Esophagus (tissue), 2 donors: ENCODE measurements at regions not wholly inside any gene's neighbourhood (a gene's known extent, or its start where the extent isn't known, plus 50 kb on each side); places are given as distances from the start of the nearest gene placed in this dataset.

Experiments
- H3K27ac ChIP-seq, 2 donors: one replicate each; pipeline ENCODE4 v1.5.1; 2013; ENCODE audit warnings: low read depth in 2 of 2, mild to moderate bottlenecking in 2 of 2, inconsistent platforms in 1 of 2, low read length in 1 of 2, moderate library complexity in 1 of 2
- H3K27me3 ChIP-seq, 2 donors: one replicate each; pipeline ENCODE4 v1.6.1; 2013; ENCODE audit warnings: low read length in 2 of 2, control low read depth in 1 of 2, mild to moderate bottlenecking in 1 of 2; ENCODE audit not compliant: insufficient read depth in 2 of 2, control insufficient read depth in 1 of 2
- H3K36me3 ChIP-seq, 2 donors: one replicate each; pipeline ENCODE4 v1.6.1; 2013; ENCODE audit warnings: low read length in 1 of 2; ENCODE audit not compliant: control insufficient read depth in 2 of 2, insufficient read depth in 2 of 2
- H3K4me1 ChIP-seq, 2 donors: one replicate each; pipeline ENCODE4 v1.6.1; 2013; ENCODE audit warnings: low read length in 1 of 2; ENCODE audit not compliant: control insufficient read depth in 2 of 2, insufficient read depth in 2 of 2
- H3K4me3 ChIP-seq, 2 donors: one replicate each; pipeline ENCODE4 v1.5.1; 2013; ENCODE audit warnings: low read length in 2 of 2, mild to moderate bottlenecking in 2 of 2, low read depth in 1 of 2, moderate library complexity in 1 of 2
- H3K9me3 ChIP-seq, 2 donors: one replicate each; pipeline ENCODE4 v1.6.1; 2013; ENCODE audit warnings: mild to moderate bottlenecking in 2 of 2, low read depth in 1 of 2, low read length in 1 of 2, moderate library complexity in 1 of 2; ENCODE audit not compliant: control insufficient read depth in 2 of 2, insufficient read depth in 1 of 2
- WGBS, 2 donors: extraction: QIAGEN DNeasy Blood & Tissue Kit; methylation state at CpG; one replicate each; pipeline ENCODE4 v1.1.7; 2013; 5-methylcytosine and 5-hydroxymethylcytosine counted together
- donor health status: healthy with polysubstance abuse.
- donor health status: Bipolar disorder and iron deficiency.

DNA sequence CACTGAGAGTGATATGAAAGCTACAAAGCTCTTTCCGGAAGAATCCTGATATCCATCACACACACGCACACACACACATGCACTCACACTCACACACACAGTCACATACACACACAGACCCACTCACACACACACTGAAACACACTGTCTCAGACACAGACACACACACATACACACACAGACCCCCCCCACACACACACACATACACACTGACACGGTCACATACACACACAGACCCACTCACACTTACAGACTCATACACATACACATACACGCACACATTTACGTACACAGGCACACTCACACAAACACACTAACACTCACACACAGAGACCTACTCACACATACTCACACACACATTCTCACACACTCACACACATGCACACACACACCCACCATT, 58.6 kb downstream of the LIG4 start:
- Histone ChIP-seq H3K27me3 (no peaks in the 10 kb centered on the region), H3K4me3 (no peak overlapping the region), H3K27ac (no peak overlapping the region), H3K4me1 (no peaks in the 10 kb centered on the region), H3K36me3 (no peaks in the 10 kb centered on the region), H3K9me3 (no peaks in the 10 kb centered on the region)
- 87 to 89% methylated on average over 5 of the region's 5 CpGs for WGBS, 2 donors

DNA sequence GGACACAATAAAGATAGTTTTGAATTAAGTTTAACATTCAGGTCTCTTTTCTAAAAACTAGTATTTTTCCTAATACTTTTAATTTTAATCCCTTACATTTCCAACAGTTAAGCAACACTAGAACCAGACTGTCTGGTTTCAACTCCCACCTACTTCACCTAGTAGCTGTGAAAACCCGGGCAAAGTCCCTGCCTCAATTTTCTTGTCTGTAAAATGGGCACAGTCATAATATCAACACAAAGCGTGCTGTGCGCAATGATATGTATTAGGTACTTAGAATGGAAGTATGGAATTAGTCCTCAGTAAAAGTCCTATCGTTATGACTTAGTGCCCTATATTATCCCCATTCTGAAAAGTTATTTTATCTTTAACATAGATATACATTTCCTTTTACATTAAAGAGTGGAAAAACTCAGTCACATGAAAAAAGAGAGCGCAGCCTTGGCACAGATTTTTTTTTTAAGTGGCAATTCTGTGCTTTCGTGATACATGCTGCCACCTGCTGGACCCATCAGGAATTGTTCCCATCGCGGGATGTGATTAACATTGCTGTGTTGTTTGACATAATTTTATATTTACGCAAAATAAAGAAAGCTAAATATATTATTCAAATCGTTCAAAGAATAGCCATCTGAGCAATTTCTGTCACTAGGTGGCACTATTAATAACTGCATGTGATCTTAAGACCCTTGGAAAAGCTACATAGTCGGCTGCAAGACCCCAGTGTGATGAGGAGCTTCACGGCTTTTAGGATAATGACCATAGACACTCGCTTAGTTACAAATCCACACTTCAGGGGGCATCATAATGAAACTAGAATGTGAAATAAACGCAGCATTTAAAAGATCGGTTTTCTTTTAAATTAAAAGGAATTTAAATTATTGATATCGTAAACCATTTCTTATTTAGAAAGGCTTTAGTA, 59.9 kb downstream of the LIG4 start:
- WGBS, 2 donors, result 42 to 44% methylated on average over 16 of the region's 16 CpGs

DNA sequence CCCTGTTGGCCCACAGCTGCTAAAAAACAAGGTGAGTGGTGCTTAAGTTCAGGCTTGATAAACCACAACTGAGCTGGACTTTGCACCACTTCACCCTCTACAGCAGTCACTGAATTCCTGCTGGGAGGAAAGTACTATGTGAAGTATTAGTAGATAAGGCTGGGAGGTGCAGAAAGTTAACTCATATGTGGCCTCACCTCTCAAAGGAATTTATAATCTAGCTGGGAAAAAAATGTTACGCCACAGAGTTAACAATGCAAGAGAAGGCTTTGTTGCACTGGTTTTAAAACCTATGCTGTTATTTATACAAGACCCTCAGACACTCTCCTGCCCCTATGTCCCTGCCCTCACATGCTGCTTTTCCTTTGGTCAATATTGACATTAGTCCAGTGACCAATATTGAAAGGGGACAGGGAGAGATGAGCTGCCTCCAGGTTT, 60.9 kb downstream of the LIG4 start:
- H3K27ac ChIP-seq, result no peak overlapping the region
- whole genome bisulfite sequencing, 2 donors, result 46 to 70% methylated on average over 1 of the region's 1 CpG
- H3K4me3 ChIP-seq, result no peak overlapping the region
- H3K27me3 ChIP-seq, result no peaks in the 10 kb centered on the region
- no peaks in the 10 kb centered on the region for H3K4me1 ChIP-seq
- H3K36me3 ChIP-seq, result no peaks in the 10 kb centered on the region
- H3K9me3 ChIP-seq, result no peaks in the 10 kb centered on the region

More for the DNA sequence above, 59.9 kb downstream of the LIG4 start:
- no peak overlapping the region for H3K27ac ChIP-seq
- no peaks in the 10 kb centered on the region for H3K9me3 ChIP-seq
- H3K4me3 ChIP-seq, result no peak overlapping the region
- H3K4me1 ChIP-seq, result no peaks in the 10 kb centered on the region
- H3K27me3 ChIP-seq, result no peaks in the 10 kb centered on the region
- no peaks in the 10 kb centered on the region for H3K36me3 ChIP-seq

DNA sequence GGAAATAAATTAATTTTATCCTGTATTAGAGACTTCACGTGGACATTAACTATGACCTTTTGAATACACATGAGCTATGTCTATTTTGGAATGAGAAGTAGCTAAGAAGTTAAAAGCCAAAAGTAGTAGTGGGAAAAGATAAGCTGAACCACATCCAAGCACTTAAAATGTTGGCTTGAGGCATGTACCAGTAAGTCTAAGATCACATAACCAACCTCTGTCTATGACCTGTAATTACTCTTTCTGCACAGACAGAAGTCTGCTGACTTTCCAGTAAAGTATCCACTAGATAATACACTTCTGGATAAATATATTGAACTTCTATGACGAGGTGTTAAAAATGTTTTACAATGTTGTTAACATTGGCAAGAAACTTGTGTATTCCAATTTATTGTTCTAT, 68.7 kb downstream of the LIG4 start:
- H3K27me3 ChIP-seq, result no peaks in the 10 kb centered on the region
- no peaks in the 10 kb centered on the region for H3K36me3 ChIP-seq
- H3K4me1 ChIP-seq, result no peaks in the 10 kb centered on the region
- no peak overlapping the region for H3K27ac ChIP-seq
- no peak overlapping the region for H3K4me3 ChIP-seq
- no peaks in the 10 kb centered on the region for H3K9me3 ChIP-seq
- WGBS, 2 donors, result 57 to 62% methylated on average over 2 of the region's 2 CpGs

DNA sequence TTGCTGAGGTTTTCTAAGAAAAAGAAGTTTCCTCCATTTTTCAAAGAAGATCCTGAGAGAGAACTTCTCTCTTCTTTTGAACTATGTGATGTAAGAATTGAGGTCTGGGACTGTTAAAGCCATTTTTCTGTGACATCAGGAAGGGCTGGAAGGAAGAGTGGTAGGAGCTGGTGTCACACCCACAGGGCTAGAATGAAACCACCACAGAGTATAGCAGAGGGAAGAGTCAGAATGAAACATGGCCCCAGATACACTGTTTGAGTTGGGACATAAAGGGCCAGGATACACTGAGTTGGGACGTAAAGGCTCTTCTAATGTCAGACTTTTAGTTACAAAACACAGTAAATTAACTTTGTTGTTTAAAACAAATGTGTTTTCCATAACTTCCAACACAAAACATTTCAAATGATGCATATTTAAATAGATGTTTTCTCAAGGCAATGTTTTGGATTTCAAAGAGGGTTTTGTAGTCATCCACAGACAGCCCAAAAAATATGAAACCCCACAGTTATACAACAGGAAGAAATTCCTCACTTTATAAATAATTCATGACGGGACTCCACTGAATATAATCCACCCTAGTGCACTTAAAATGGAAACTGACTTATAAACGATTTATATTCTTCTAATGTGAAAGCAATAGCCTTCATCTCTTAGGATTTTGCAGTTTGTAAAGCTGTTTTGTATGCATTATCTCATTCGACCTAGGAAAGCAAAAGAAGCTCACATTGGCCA, 72.5 kb downstream of the LIG4 start:
- no peaks in the 10 kb centered on the region for H3K27me3 ChIP-seq
- H3K9me3 ChIP-seq, result no peaks in the 10 kb centered on the region
- 47 to 56% methylated on average over 4 of the region's 4 CpGs for WGBS, 2 donors
- no peak overlapping the region for H3K27ac ChIP-seq
- H3K4me1 ChIP-seq, result no peaks in the 10 kb centered on the region
- no peaks in the 10 kb centered on the region for H3K36me3 ChIP-seq
- no peak overlapping the region for H3K4me3 ChIP-seq

DNA sequence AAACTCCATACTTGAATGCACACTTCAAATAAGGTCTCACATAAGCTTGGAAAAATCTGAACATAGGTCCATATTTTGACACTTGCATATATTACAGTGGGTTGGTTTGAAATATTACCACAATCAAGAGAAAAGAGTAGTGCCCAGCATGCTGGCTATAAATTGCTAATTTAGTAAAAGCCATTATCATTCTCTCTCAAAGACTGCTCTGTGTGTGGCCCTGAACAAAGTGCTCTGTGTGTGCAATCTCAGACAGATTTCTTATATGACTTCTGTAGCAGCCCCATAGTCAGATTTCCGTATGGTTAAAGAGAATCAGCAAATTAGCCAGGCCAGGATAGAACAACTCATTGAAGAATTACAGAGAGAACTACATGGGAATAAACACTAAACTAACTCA, 78.2 kb downstream of the LIG4 start:
- no peaks in the 10 kb centered on the region for H3K4me1 ChIP-seq
- 82 to 85% methylated on average over 1 of the region's 1 CpG for WGBS, 2 donors
- H3K27me3 ChIP-seq, result no peaks in the 10 kb centered on the region
- no peak overlapping the region for H3K27ac ChIP-seq
- H3K4me3 ChIP-seq, result no peak overlapping the region
- no peaks in the 10 kb centered on the region for H3K9me3 ChIP-seq
- H3K36me3 ChIP-seq, result no peaks in the 10 kb centered on the region

DNA sequence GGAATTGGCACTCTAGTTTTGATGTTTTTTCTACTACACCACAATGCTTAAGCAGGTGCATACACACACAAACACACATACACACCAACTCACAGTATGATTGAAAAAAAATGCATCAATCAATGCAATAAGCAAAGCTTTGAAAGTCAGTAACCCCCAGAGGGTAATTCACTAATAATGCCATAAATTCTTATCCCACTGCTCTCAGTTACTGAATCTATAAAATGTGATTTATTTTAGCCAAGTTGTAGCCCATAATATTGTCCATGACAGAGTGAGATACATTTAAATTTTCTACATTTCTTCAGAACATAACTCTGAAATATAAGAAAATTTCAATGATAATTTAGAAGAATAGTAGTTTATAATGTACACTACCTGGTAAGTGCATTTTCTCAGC, 87.9 kb downstream of the LIG4 start:
- Histone ChIP-seq H3K4me1 (no peaks in the 10 kb centered on the region), H3K27me3 (no peaks in the 10 kb centered on the region), H3K27ac (no peak overlapping the region), H3K36me3 (no peaks in the 10 kb centered on the region), H3K9me3 (no peaks in the 10 kb centered on the region), H3K4me3 (no peak overlapping the region)

DNA sequence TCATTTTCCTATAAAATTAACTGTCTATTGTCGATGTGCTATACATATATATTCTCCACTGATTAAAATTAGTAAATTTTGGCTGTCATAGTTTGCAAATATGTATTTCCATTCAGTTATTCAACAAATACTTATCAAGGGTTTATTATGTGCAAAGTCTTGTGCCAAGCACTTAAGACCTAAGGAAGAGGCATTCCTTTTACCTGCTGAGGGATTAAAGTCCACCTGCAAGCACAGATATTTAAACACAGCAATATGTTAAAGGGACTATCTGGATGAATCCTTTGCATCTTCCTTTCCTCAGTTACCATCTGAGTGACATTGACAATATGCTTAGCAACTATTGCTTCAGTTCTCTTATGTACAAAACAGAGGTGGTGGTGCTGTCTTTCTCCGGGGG, 89.3 kb downstream of the LIG4 start:
- Histone ChIP-seq H3K4me1 (no peaks in the 10 kb centered on the region), H3K9me3 (no peaks in the 10 kb centered on the region), H3K36me3 (no peaks in the 10 kb centered on the region), H3K4me3 (no peak overlapping the region), H3K27ac (no peak overlapping the region), H3K27me3 (no peaks in the 10 kb centered on the region)
- WGBS, 2 donors, result 90 to 94% methylated on average over 2 of the region's 2 CpGs

DNA sequence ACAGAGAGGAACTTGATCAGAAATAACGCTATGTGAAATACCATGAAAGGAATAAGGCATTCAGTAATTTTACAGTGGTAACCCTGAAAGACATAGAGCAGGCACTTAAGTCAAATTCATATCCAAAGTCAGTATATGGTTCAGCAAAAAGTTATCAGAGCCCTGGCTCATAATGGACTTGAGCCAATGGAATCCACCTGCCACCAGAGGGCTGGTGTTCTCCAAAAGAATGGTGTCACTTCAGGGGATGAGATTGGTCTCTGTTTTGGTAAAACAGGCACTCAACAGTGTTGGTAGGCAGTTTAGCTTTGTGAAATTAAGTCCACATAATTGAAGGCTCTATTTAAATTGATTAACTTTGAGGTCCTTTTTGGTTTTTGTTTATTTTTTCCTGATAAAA, 93.9 kb downstream of the LIG4 start:
- Histone ChIP-seq H3K4me3 (no peak overlapping the region), H3K4me1 (no peaks in the 10 kb centered on the region), H3K9me3 (no peaks in the 10 kb centered on the region), H3K27ac (no peak overlapping the region), H3K36me3 (no peaks in the 10 kb centered on the region), H3K27me3 (no peaks in the 10 kb centered on the region)
- 84 to 92% methylated on average over 1 of the region's 1 CpG for WGBS, 2 donors
